GM19239 (cell line): ENCODE measurements at regions not wholly inside any gene's neighbourhood (a gene's known extent, or its start where the extent isn't known, plus 50 kb on each side); places are given as distances from the start of the nearest gene placed in this dataset.

Experiments
- DNase-seq: peaks from one replicate; pipeline ENCODE4 v3.0.0; 2011; ENCODE audit warnings: low spot score; ENCODE audit not compliant: insufficient read length
- FAIRE-seq: peaks from 2 replicates; lab custom pipeline; 2011; peaks lifted over from hg19 to GRCh38; lab: Jason Lieb, UNC

GRCh38 chr14:95466506-95466905 lies 49.9 kb downstream of the SYNE3 start:
- FAIRE-seq (no peak), DNase-seq (no peak)

- DNase-seq = no peak
- no peak for FAIRE-seq
These were observed 50.5 kb downstream of the SYNE3 start for GRCh38 chr14:95465936-95466335.

- FAIRE-seq = no peak
- DNase-seq = no peak
These were observed 51.1 kb downstream of the SYNE3 start for GRCh38 chr14:95465358-95465757.

DNA sequence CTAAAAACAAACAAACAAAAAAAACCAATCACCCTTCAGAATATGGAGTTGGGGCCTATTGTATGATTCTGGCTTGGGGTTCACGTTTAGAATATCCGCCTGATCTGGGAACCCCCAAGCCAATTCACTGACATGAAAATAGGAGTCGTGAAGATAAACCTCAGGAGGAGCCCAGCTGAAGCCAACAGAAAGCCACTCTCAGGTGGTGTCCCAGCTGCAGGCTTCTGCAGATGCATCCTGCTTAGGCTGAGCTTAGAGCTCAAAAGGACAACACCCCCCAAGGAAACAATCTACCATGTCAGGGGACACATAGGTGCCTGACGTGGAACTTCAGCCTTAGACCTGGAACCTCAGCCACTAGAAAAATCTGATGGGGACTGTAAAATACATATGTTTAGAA lies 51.9 kb downstream of the SYNE3 start:
- no peak for DNase-seq
- FAIRE-seq = no peak

DNA sequence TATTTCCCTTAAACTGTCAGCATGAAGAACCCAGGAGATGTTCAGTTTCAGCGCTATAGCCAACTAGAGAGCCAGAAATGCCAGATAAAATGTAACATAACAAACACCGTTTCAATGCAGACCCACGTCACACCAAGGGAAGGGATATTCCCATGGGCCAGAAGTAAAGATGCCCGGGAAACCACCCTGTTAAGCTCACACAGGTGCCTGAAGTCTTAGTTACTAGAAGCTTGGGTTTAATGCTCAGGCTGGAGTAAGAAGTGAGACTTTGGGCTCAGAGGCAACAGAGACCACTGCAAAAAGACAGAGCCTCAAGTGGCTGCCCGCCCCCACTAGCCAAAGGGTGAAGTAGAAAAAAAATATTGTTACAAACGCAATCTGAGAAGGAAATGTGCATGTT lies 52.3 kb downstream of the SYNE3 start:
- DNase-seq (no peak), FAIRE-seq (no peak)

DNA sequence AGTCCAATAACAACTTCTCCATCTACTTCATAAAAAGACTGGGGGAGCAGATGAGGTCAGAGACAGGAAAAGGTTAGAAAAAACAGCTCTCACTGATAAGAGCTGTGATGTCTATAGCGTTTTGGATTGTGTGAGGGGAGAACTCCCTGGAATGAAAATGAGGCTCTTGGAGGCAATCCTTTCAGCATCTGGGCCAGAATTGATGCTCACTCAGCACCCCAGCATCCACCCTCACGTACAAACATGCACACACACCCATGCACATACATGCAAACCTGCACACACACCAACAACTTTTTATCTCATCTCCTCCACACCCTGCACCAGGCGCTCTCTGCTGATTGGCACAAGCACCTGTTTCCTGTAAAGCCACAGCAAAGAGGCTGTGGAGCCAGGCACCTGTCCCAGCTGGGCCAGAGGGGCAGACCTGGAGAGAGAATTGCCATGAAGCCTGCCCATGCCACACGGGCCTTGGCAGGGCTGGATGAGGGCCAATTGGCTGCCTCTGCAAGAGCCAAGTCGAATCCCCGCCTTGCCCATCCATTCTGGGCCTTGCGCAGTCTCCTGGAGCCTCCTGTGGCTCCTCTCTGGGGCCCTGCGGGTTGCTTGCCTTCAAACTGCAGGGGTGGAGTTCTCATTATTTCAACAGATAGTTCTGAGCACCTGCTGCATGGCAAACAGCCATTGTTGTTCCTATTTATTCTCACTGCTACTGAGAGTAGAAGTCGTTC lies 53.1 kb downstream of the SYNE3 start:
- FAIRE-seq (peak; percentile 56), DNase-seq (no peak)

DNA sequence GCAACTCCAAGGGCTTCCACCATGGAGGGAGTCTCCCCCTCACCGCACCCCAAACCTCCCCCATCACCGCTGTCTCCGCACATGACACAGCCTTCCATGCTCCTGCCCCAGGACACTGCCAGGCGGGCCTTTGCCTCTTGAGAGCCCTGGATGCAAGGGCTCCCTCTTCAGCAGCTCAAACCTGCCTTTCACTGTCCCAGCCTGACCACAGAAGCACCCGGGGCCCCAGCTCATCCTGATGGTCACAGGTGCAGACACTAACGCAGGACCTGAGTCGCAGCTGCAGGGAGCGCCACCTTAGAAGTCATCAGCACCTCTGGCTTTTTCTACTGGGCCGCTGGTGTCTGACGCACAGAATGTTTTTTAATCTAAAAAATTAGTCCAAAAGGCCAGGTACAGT lies 54.0 kb downstream of the SYNE3 start:
- FAIRE-seq (no peak), DNase-seq (no peak)

DNA sequence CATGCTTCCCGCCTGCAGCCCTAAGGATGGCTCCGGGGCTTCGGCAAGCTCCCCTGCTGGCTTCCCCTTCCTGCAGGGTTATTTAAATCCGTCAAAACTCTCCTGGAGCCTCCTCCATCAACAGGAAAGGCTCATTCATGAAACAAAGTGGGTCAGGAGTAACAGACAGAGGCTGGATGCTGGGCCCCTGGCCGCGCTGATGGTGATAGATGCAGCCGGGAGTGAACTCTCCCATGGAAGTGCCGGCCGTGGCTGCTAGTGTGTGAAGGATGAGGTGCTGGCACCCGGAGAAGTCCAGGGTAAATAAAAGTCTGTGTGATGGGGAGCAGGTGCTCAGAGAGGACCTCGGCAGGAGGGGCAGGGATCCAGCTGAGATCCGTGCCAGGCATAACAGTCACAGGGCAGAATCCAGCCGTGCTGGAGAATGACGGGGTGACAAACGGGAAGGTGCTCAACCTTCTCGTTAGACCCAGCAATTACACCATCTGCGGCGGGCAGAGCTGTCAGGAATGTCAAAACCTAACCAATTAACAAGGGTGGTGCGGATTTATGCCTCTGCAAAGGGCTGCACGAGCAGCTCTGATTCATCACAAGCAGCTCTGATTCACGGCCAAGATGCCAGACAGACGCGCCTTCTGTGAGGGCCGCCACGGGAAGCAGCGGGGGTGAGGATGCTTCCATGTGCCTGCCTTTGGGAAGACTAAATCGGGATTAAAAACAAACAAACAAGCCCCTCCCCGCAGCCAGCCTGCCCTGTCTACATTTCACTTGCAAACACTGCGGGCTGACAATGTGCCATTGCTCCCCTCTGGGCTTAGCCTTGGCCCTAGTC lies 55.6 kb downstream of the SYNE3 start:
- no peak for DNase-seq
- FAIRE-seq = no peak

DNA sequence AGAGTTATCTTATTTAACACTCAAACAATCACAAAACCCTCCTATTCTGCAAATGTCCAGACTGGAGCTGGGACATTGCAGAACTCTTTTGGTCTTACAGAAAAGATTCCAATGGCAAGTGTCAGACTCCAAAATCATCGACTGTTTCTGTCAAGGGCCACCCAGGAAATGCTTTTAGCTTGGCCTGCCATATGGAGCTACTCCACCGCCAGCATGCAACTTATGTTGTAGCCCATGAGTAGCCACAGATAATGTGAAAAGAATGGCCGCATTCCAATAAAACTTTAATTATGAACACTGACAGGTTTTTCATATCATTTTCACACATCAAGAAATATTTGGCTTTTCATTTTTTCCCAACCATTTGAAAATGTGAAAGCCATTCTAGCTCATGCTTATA lies 57.5 kb downstream of the SYNE3 start:
- no peak for DNase-seq
- no peak for FAIRE-seq

DNA sequence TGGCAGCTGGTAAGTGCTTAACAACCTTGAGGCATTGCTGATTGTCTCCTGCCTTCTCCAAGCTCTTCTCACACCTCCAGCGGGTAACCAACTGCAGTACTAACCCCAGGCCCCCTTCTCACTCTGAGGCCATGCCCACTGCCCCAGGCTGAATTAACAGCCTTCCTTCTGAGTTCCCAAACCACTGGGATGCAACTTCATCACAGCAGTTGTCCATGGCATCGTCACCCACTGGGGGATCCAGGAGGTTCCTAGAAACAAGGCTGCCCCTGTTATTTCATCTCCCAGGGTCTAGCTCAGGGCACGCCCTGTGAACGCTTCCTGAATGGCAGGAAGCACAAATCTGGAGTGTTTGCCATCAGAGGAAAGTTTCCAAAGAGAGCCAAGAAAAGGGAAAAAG lies 58.0 kb downstream of the SYNE3 start:
- DNase-seq (no peak), FAIRE-seq (no peak)

DNA sequence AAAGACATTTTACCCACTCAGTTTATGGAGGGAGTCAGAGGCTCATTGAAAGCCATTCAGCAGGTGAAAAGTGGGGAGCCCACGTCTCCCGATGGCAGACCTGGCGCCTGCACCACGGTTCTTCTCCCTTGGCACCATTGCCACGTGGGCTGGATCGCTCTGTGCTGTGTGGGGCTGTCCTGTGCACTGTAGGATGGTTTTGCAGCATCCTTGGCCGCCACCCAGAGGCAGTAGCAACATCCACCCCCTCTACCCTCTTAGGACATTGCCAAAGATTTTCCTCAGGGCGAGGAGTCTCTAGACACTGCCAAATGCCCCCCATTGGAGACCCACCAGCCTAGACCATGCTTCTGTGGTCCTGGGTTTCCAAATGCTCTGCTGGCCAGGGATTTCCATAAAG lies 60.2 kb downstream of the SYNE3 start:
- FAIRE-seq = no peak
- no peak for DNase-seq

DNA sequence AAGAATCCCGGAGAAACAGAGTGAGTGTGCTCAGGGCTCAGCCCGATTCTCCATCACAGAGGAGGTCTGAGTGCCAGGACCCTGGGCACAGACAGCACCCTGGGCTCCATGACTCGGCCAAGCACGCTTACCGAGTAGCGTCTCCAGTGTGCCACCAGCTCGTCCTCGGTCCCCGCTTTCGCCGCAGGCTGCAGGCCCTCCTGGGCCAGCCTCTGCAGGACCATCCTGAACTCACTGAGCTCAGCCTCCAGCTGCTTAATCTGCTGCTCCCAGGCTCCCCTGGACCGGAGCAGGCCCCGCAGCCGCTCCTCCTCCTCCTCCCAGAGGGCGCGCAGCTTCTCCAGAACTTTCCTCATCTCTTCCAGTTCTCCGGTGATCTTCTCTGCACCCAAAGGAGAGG lies 61.2 kb downstream of the SYNE3 start:
- FAIRE-seq (no peak), DNase-seq (no peak)

- FAIRE-seq = no peak
These were observed 62.8 kb downstream of the SYNE3 start for GRCh38 chr14:95453713-95453980.

GRCh38 chr14:95452893-95453712 lies 63.3 kb downstream of the SYNE3 start:
- no peak for DNase-seq
- FAIRE-seq = no peak

More at GRCh38 chr14:95453713-95453980, 62.8 kb downstream of the SYNE3 start:
- no peak for DNase-seq

DNA sequence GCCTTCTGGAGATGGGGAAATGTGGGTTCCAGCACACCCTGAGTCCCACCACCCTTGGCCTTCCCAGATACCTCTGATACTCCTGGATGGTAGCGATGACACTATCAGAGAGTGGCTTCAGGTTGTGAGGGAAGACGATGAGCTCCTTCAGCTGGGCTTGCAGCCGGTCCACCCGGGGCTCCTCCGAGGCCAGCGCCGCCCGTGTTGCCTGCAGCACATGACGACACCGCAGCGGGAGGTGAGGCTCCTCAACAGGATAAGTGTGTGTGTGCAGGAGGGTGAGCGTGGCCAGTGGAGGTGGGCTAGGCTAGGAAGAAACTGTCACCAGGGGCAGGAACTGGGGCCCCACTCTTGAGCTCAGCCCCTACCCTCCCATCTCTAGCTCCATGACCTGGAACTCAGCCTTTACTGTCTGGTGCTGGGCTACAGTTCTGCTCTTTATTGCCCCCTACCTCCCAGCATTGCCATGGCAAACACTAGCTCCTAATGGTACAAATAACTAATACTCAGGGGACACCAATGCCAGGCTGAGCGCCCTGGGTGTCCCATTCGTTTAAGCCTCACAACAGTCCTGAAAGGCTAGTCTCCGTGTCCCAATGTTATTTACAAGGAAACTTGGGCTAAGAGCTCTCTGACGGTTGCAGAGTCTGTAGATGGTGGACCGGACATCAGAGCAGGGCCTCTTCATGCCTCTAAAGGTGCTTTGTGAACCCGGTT lies 64.1 kb downstream of the SYNE3 start:
- FAIRE-seq (no peak), DNase-seq (no peak)

DNA sequence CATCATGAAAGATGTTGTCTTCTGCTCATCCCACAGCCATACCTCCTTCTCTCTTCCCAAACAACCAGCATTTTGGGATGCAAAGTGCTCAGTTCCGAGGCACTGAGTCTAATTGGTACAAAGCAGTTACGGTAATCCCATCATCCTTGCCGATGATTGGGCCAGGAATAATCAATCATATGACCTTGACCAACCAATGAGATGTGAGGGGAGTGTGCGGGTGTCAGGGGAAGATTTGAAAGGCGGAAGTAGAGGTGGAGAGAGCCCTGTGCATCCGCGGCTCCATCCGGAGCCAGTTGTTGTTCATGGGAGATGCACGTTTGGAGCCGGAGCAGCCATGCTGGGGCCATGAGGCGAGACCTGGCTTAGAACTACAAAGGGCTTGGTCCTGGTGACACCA lies 67.3 kb downstream of the SYNE3 start:
- DNase-seq (no peak), FAIRE-seq (no peak)

DNA sequence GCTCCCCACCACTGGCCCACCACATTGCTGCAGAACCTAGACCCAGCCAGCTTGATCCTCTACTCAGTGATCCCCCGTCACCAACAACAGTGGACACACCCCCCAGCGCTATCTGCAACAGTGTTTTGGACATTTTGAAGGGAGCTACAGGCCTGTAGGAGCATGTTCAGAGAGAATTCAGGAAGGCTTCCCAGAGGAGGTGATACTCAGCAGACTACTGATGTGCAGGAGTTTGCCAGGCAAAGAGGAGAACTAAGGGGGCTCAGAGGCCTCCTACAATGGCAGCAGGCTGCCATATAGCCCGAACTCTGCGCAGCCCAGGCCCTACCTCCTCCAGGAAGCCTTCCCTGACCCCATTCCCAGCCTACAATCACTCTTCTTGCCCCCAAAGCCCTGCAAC lies 70.0 kb downstream of the SYNE3 start:
- no peak for DNase-seq
- FAIRE-seq = no peak

- FAIRE-seq (no peak), DNase-seq (no peak)
These were observed 70.8 kb downstream of the SYNE3 start for GRCh38 chr14:95445676-95446075.

DNA sequence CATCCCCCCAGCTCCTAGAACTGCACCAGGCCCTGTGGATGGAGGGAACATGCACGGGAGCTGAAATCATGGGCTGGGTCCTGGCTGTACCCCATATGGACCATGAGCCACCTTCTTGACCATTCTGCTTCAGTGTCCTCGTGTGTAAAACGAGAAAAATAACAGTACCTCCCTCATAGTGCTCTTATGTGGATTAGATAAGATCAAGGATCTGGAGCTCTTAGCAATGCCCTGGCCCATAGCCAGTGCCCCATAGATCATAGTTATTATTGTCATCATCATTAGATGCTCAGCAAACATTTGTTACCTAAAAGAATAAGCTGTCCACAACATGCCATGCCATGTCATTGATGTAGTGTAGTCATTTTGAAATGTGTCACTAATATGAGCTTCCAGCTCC lies 71.3 kb downstream of the SYNE3 start:
- no peak for FAIRE-seq
- no peak for DNase-seq
